H1 (cell line): ENCODE measurements at regions not wholly inside any gene's neighbourhood (a gene's known extent, or its start where the extent isn't known, plus 50 kb on each side); places are given as distances from the start of the nearest gene placed in this dataset.

Experiments
- CTCF ChIA-PET: fragments of 300-600 bp; sonication (Branson Sonifier 250); formaldehyde crosslinking; loops from one replicate; lab custom pipeline; 2021; ENCODE audit not compliant: partially characterized antibody; lab: Charles Lee
- POLR2A ChIA-PET: fragments of 300-600 bp; sonication (Branson Sonifier 250); formaldehyde crosslinking; loops from one replicate; lab custom pipeline; 2021; ENCODE audit warnings: inconsistent platforms; ENCODE audit not compliant: partially characterized antibody; lab: Charles Lee
- DNase-seq, 2 experiments: peaks; one replicate each; pipeline versions ENCODE4 v3.0.0 to v3.0.0-alpha.2; 2010 to 2022; ENCODE audit warnings: low spot score in 2 of 2, low read depth in 1 of 2, mixed read lengths in 1 of 2
- FAIRE-seq: peaks from 2 replicates; lab custom pipeline; 2011; peaks lifted over from hg19 to GRCh38; lab: Jason Lieb, UNC
- H2AFZ ChIP-seq: 2 replicates; pipeline ENCODE4 v1.8.1; 2012; ENCODE audit warnings: low read length, inconsistent platforms
- H2AK5ac ChIP-seq: 2 replicates; pipeline ENCODE4 v1.6.1; 2013; ENCODE audit warnings: low read depth, low read length
- H2BK120ac ChIP-seq: replicated peaks from 2 replicates; pipeline ENCODE3; 2013; ENCODE audit warnings: low read depth, low read length, inconsistent platforms
- H2BK12ac ChIP-seq: 2 replicates; pipeline ENCODE4 v1.6.1; 2013; ENCODE audit warnings: low read depth, low read length
- H2BK15ac ChIP-seq: 2 replicates; pipeline ENCODE4 v1.6.1; 2013; ENCODE audit warnings: low read length
- H2BK20ac ChIP-seq: 2 replicates; pipeline ENCODE4 v1.6.1; 2013; ENCODE audit warnings: low read length
- H2BK5ac ChIP-seq: 2 replicates; pipeline ENCODE4 v1.6.1; 2013; ENCODE audit warnings: low read depth, low read length
- H3K14ac ChIP-seq: 2 replicates; pipeline ENCODE4 v1.6.1; 2013; ENCODE audit warnings: inconsistent platforms; ENCODE audit not compliant: insufficient read length
- H3K18ac ChIP-seq: 2 replicates; pipeline ENCODE4 v1.6.1; 2013; ENCODE audit warnings: low read length; ENCODE audit errors: extremely low read depth
- H3K23ac ChIP-seq: 2 replicates; pipeline ENCODE4 v1.6.1; 2013; ENCODE audit warnings: inconsistent platforms; ENCODE audit not compliant: insufficient read length
- H3K23me2 ChIP-seq: 2 replicates; pipeline ENCODE4 v1.6.1; 2013; ENCODE audit warnings: low read depth, low read length
- H3K27ac ChIP-seq: 2 replicates; pipeline ENCODE4 v1.6.1; 2011; ENCODE audit warnings: low read depth, low read length, inconsistent platforms
- H3K27me3 ChIP-seq, 4 experiments: replicated peaks in 1 of 4; 1 replicate in 1 of 4; 2 replicates in 3 of 4; pipeline versions ENCODE4 v1.6.1 to v1.8.1; 2011 to 2013; ENCODE audit warnings: low read length in 3 of 4, mild to moderate bottlenecking in 3 of 4, inconsistent platforms in 2 of 4, mixed read lengths in 2 of 4, moderate library complexity in 1 of 4; ENCODE audit not compliant: control insufficient read depth in 3 of 4, insufficient read depth in 3 of 4; ENCODE audit errors: extremely low read depth in 1 of 4
- H3K36me3 ChIP-seq, 4 experiments: 2 replicates each; pipeline versions ENCODE4 v1.6.1 to v1.8.1; 2011 to 2013; ENCODE audit warnings: mild to moderate bottlenecking in 4 of 4, low read length in 3 of 4, moderate library complexity in 2 of 4, control low read depth in 1 of 4, inconsistent platforms in 1 of 4; ENCODE audit not compliant: insufficient read depth in 4 of 4, control insufficient read depth in 2 of 4
- H3K4ac ChIP-seq: replicated peaks from 2 replicates; pipeline ENCODE3; 2013; ENCODE audit warnings: low read length, low read depth, mixed read lengths, inconsistent platforms; ENCODE audit not compliant: insufficient read length
- H3K4me1 ChIP-seq, 4 experiments: replicated peaks in 1 of 4; 1 replicate in 1 of 4; 2 replicates in 3 of 4; pipeline versions ENCODE4 v1.6.1 to v1.8.1; 2011 to 2013; ENCODE audit warnings: low read length in 3 of 4, inconsistent platforms in 2 of 4, mixed read lengths in 1 of 4; ENCODE audit not compliant: insufficient read depth in 4 of 4, control insufficient read depth in 3 of 4
- H3K4me2 ChIP-seq, 2 experiments: 2 replicates each; pipeline versions ENCODE4 v1.6.1 to v1.8.1; 2011 to 2013; ENCODE audit warnings: low read depth in 2 of 2, low read length in 2 of 2, control low read depth in 1 of 2, inconsistent platforms in 1 of 2, mild to moderate bottlenecking in 1 of 2; ENCODE audit not compliant: insufficient read depth in 1 of 2
- H3K4me3 ChIP-seq, 4 experiments: fragments of 200-600, 300-600 bp in 1 of 4; sonication (generic), shearing (Covaris generic), sonication (Bioruptor Twin) in 1 of 4; 2 replicates each; pipeline versions ENCODE4 v1.5.1 to v1.8.1; 2011 to 2016; ENCODE audit warnings: low read length in 4 of 4, low read depth in 3 of 4, control low read depth in 2 of 4, inconsistent platforms in 2 of 4, mild to moderate bottlenecking in 2 of 4, mixed read lengths in 1 of 4, moderate library complexity in 1 of 4; ENCODE audit not compliant: insufficient read depth in 2 of 4; ENCODE audit errors: extremely low read depth in 1 of 4
- H3K56ac ChIP-seq: replicated peaks from 2 replicates; pipeline ENCODE3; 2013; ENCODE audit warnings: low read depth, mild to moderate bottlenecking, mixed read lengths, low read length, inconsistent platforms; ENCODE audit not compliant: insufficient read length
- H3K79me1 ChIP-seq: 2 replicates; pipeline ENCODE4 v1.6.1; 2013; ENCODE audit warnings: low read depth, low read length, control low read depth
- H3K79me2 ChIP-seq, 2 experiments: 2 replicates each; pipeline versions ENCODE4 v1.6.1 to v1.8.1; 2012 to 2013; ENCODE audit warnings: low read length in 2 of 2, mild to moderate bottlenecking in 2 of 2, inconsistent platforms in 1 of 2; ENCODE audit not compliant: insufficient read depth in 2 of 2, control insufficient read depth in 1 of 2
- H3K9ac ChIP-seq, 4 experiments: replicated peaks in 1 of 4; 1 replicate in 1 of 4; 2 replicates in 3 of 4; pipeline versions ENCODE4 v1.6.1 to v1.8.1; 2011 to 2013; ENCODE audit warnings: low read depth in 3 of 4, low read length in 3 of 4, control low read depth in 2 of 4, mild to moderate bottlenecking in 2 of 4, moderate library complexity in 2 of 4, inconsistent platforms in 1 of 4; ENCODE audit errors: extremely low read depth in 1 of 4
- H3K9me3 ChIP-seq, 2 experiments: 2 replicates each; pipeline versions ENCODE4 v1.6.1 to v1.8.1; 2012 to 2013; ENCODE audit warnings: mild to moderate bottlenecking in 2 of 2, moderate library complexity in 2 of 2, control low read depth in 1 of 2, inconsistent platforms in 1 of 2, low read depth in 1 of 2, low read length in 1 of 2, mixed read lengths in 1 of 2; ENCODE audit not compliant: insufficient read depth in 2 of 2
- H4K20me1 ChIP-seq, 2 experiments: replicated peaks in 1 of 2; 2 replicates each; pipeline versions ENCODE3 to v1.8.1; 2011 to 2013; ENCODE audit warnings: inconsistent platforms in 2 of 2, low read length in 2 of 2, mild to moderate bottlenecking in 1 of 2; ENCODE audit not compliant: insufficient read depth in 2 of 2, control insufficient read depth in 1 of 2
- H4K5ac ChIP-seq: 2 replicates; pipeline ENCODE4 v1.6.1; 2013; ENCODE audit warnings: low read length, low read depth, mixed read lengths, inconsistent platforms; ENCODE audit not compliant: insufficient read length
- H4K8ac ChIP-seq: 2 replicates; pipeline ENCODE4 v1.8.0; 2013; ENCODE audit warnings: mild to moderate bottlenecking, moderate library complexity, low read length, inconsistent platforms; ENCODE audit not compliant: insufficient read depth; ENCODE audit errors: extremely low read depth
- H4K91ac ChIP-seq: replicated peaks from 2 replicates; pipeline ENCODE3; 2013; ENCODE audit warnings: low read length, mixed read lengths, inconsistent platforms; ENCODE audit not compliant: insufficient read length
- BACH1 ChIP-seq: IDR thresholded peaks from 2 replicates; pipeline ENCODE4 v1.6.1; 2012; ENCODE audit warnings: low read length, improper control_type of control experiment
- BCL11A ChIP-seq, 2 experiments: IDR thresholded peaks; one replicate each; pipeline ENCODE4 v1.6.1; 2011; ENCODE audit warnings: low read depth in 2 of 2, low read length in 2 of 2, mild to moderate bottlenecking in 2 of 2
- CHD1 ChIP-seq: IDR thresholded peaks from 2 replicates; pipeline ENCODE4 v1.6.1; 2012; ENCODE audit warnings: low read depth, low read length, improper control_type of control experiment
- CREB1 ChIP-seq: IDR thresholded peaks from 2 replicates; pipeline ENCODE4 v1.6.1; 2012; ENCODE audit warnings: inconsistent platforms
- MAFK ChIP-seq: IDR thresholded peaks from 2 replicates; pipeline ENCODE4 v1.6.1; 2012; ENCODE audit warnings: low read depth, mild to moderate bottlenecking, improper control_type of control experiment, low read length
- NRF1 ChIP-seq: IDR thresholded peaks from 2 replicates; pipeline ENCODE4 v1.6.1; 2011; ENCODE audit warnings: mild to moderate bottlenecking, low read depth, low read length, improper control_type of control experiment
- RFX5 ChIP-seq: IDR thresholded peaks from 2 replicates; pipeline ENCODE4 v1.6.1; 2011; ENCODE audit warnings: low read depth, low read length, improper control_type of control experiment, borderline replicate concordance
- RXRA ChIP-seq: IDR thresholded peaks from 2 replicates; pipeline ENCODE4 v1.6.1; 2011; ENCODE audit warnings: low read depth, mild to moderate bottlenecking, low read length, moderate library complexity; ENCODE audit not compliant: insufficient read depth
- SAP30 ChIP-seq: fragments of 300-600 bp; sonication (generic); IDR thresholded peaks from 2 replicates; pipeline ENCODE4 v1.7.1; 2012; ENCODE audit warnings: low read length, moderate library complexity, mild to moderate bottlenecking, inconsistent platforms; ENCODE audit not compliant: insufficient read depth, insufficient replicate concordance
- SIRT6 ChIP-seq: IDR thresholded peaks from one replicate; pipeline ENCODE4 v1.7.1; 2012; ENCODE audit warnings: low read length, inconsistent platforms
- SP1 ChIP-seq: IDR thresholded peaks from 2 replicates; pipeline ENCODE4 v1.6.1; 2011; ENCODE audit warnings: low read depth, low read length
- SP4 ChIP-seq: IDR thresholded peaks from 2 replicates; pipeline ENCODE4 v1.6.1; 2012; ENCODE audit warnings: low read length, inconsistent platforms
- SRF ChIP-seq: IDR thresholded peaks from 2 replicates; pipeline ENCODE4 v1.6.1; 2011; ENCODE audit warnings: mild to moderate bottlenecking, low read depth, low read length, moderate library complexity
- WGBS, 2 experiments: shearing (Covaris generic) in 1 of 2; methylation state at CpG; one replicate each; pipeline versions ENCODE4 v1.1.6 to v1.1.7; 2013 to 2015; ENCODE audit warnings: low lambda C conversion rate in 2 of 2, mixed read lengths in 2 of 2, inconsistent platforms in 1 of 2, low coverage in 1 of 2, missing lambda C conversion rate in 1 of 2; ENCODE audit not compliant: insufficient replicate concordance in 2 of 2, insufficient coverage in 1 of 2, insufficient read length in 1 of 2; ENCODE audit errors: extremely low coverage in 1 of 2, missing lambda C conversion rate in 1 of 2; 5-methylcytosine and 5-hydroxymethylcytosine counted together
- TF ChIP-seq, protein P1 (sequence below): IDR thresholded peaks from 2 replicates; pipeline ENCODE4 v1.6.1; 2012; ENCODE audit warnings: low read length, inconsistent platforms
- TF ChIP-seq, protein P2 (sequence below): IDR thresholded peaks from 2 replicates; pipeline ENCODE4 v1.6.1; 2012; ENCODE audit warnings: inconsistent platforms

DNA sequence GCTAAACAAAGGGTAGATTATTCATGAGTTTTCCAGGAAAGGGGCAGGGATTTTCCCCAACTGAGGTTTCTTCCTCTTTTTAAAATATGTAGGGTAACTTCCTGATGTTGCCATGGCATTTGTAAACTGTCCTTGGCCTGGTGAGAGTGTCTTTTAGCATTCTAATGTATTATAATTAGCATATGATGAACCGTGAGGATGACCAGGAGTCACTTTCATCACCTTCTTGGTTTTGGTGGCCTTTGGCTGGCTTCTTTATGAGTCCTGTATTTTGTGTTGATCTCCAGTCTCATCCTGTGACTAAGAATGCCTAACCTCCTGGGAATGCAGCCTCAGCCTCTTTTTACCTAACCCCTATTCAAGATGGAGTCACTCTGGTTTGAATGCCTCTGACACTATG is 391.0 kb upstream of the LINC00305 start:
- H3K27me3 ChIP-seq, result no peaks in the 10 kb centered on the region
- DNase-seq, result no peak
- H3K4me2 ChIP-seq, result no peak overlapping the region
- H4K20me1 ChIP-seq, result no peaks in the 10 kb centered on the region
- H3K79me1 ChIP-seq, result no peaks in the 10 kb centered on the region
- H3K79me2 ChIP-seq, result no peaks in the 10 kb centered on the region
- no peak overlapping the region for H4K5ac ChIP-seq
- H4K91ac ChIP-seq, result no peak overlapping the region
- H2AK5ac ChIP-seq, result no peak overlapping the region
- no peak overlapping the region for H3K4me3 ChIP-seq
- peaks cover 0 to 2% (median under 1%) of the 10 kb centered on the region in 4 experiments; a peak in 2 of 7 replicates for H3K4me1 ChIP-seq
- H2BK20ac ChIP-seq, result no peak overlapping the region
- CTCF ChIA-PET, result no interaction called here
- no peaks in the 10 kb centered on the region for H3K9me3 ChIP-seq
- H3K56ac ChIP-seq, result no peak overlapping the region
- no peak overlapping the region for H3K14ac ChIP-seq
- WGBS, 2 experiments, result 45% methylated on average over 1 of the region's 1 CpG; no CpG with 5 or more reads in 1 of the 2 experiments
- H2BK12ac ChIP-seq, result 0 out of 2 replicates have a peak overlapping the region, but pooled peaks have one; percentile 7
- H3K4ac ChIP-seq, result no peak overlapping the region
- no peak overlapping the region for H2AFZ ChIP-seq
- no peak for FAIRE-seq
- H2BK120ac ChIP-seq, result no peak overlapping the region
- POLR2A ChIA-PET, result no interaction called here
- no peak overlapping the region for H2BK5ac ChIP-seq
- no peak overlapping the region for H3K9ac ChIP-seq
- no peak overlapping the region for H3K18ac ChIP-seq
- no peak overlapping the region for H3K27ac ChIP-seq
- H3K23me2 ChIP-seq, result no peaks in the 10 kb centered on the region
- H4K8ac ChIP-seq, result no peak overlapping the region
- no peak overlapping the region for H2BK15ac ChIP-seq
- no peaks in the 10 kb centered on the region for H3K36me3 ChIP-seq
- no peak overlapping the region for H3K23ac ChIP-seq
- TF ChIP-seq, protein P1, sequence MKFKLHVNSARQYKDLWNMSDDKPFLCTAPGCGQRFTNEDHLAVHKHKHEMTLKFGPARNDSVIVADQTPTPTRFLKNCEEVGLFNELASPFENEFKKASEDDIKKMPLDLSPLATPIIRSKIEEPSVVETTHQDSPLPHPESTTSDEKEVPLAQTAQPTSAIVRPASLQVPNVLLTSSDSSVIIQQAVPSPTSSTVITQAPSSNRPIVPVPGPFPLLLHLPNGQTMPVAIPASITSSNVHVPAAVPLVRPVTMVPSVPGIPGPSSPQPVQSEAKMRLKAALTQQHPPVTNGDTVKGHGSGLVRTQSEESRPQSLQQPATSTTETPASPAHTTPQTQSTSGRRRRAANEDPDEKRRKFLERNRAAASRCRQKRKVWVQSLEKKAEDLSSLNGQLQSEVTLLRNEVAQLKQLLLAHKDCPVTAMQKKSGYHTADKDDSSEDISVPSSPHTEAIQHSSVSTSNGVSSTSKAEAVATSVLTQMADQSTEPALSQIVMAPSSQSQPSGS, result no peak
- TF ChIP-seq SAP30 (no peak), SP1 (no peak), SRF (no peak), CHD1 (no peak), RFX5 (no peak), SIRT6 (no peak), RXRA (no peak), NRF1 (no peak), MAFK (no peak), BCL11A (IDR thresholded peaks at IDR 0.05; ENCODE audit: low read depth in 2 of 2, low read length in 2 of 2) (no peak), CREB1 (no peak), BACH1 (no peak), SP4 (no peak)
- TF ChIP-seq, protein P2, sequence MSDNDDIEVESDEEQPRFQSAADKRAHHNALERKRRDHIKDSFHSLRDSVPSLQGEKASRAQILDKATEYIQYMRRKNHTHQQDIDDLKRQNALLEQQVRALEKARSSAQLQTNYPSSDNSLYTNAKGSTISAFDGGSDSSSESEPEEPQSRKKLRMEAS, result no peak
